ENCODE measurements at regions not wholly inside any gene's neighbourhood (a gene's known extent, or its start where the extent isn't known, plus 50 kb on each side); places are given as distances from the start of the nearest gene placed in this dataset.
A peak's percentile ranks its signal among the peaks of the same experiment; 100 is the strongest.
"Not testable (repeated sequence)": the region's sequence is repeated elsewhere in the genome, so short reads cannot be mapped to it uniquely, and the experiment has no call there.

- peak; percentile 83 for DNase-seq (ENCODE audit: low spot score)
- intact Hi-C loops (cut with DNase I), result not testable (repeated sequence)
Observed at GRCh38 chr9:43089337-43089736, 905.9 kb downstream of the SPATA31A6 start.

GRCh38 chr9:43110376-43110775, 926.9 kb downstream of the SPATA31A6 start:
- DNase-seq (ENCODE audit: low spot score); intact Hi-C loops (cut with DNase I): not testable (repeated sequence)

GRCh38 chr9:43112846-43113245, 929.4 kb downstream of the SPATA31A6 start:
- intact Hi-C loops (cut with DNase I), result not testable (repeated sequence)

GRCh38 chr9:43115813-43116229, 932.4 kb downstream of the SPATA31A6 start:
- DNase-seq (ENCODE audit: low spot score); intact Hi-C loops (cut with DNase I): not testable (repeated sequence)

More at GRCh38 chr9:43112846-43113245, 929.4 kb downstream of the SPATA31A6 start:
- not testable (repeated sequence) for DNase-seq (ENCODE audit: low spot score)

- DNase-seq (ENCODE audit: low spot score); intact Hi-C loops (cut with DNase I): not testable (repeated sequence)
Observed at GRCh38 chr9:43118088-43118865, 934.8 kb downstream of the SPATA31A6 start.

GRCh38 chr9:43119565-43119964, 936.1 kb downstream of the SPATA31A6 start:
- intact Hi-C loops (cut with DNase I); DNase-seq (ENCODE audit: low spot score): not testable (repeated sequence)

GRCh38 chr9:43119978-43120377, 936.5 kb downstream of the SPATA31A6 start:
- intact Hi-C loops (cut with DNase I), result not testable (repeated sequence)

GRCh38 chr9:43125894-43126293, 942.4 kb downstream of the SPATA31A6 start:
- intact Hi-C loops (cut with DNase I); DNase-seq (ENCODE audit: low spot score): not testable (repeated sequence)

More at GRCh38 chr9:43119978-43120377, 936.5 kb downstream of the SPATA31A6 start:
- not testable (repeated sequence) for DNase-seq (ENCODE audit: low spot score)

GRCh38 chr9:43127026-43127775, 943.7 kb downstream of the SPATA31A6 start:
- intact Hi-C loops (cut with DNase I); DNase-seq (ENCODE audit: low spot score): not testable (repeated sequence)

- DNase-seq (ENCODE audit: low spot score); intact Hi-C loops (cut with DNase I): not testable (repeated sequence)
Observed at GRCh38 chr9:43127949-43128348, 944.5 kb downstream of the SPATA31A6 start.

- intact Hi-C loops (cut with DNase I); DNase-seq (ENCODE audit: low spot score): not testable (repeated sequence)
Observed at GRCh38 chr9:43130744-43131171, 947.3 kb downstream of the SPATA31A6 start.

- intact Hi-C loops (cut with DNase I); DNase-seq (ENCODE audit: low spot score): not testable (repeated sequence)
Observed at GRCh38 chr9:43135440-43135839, 952.0 kb downstream of the SPATA31A6 start.

GRCh38 chr9:43138909-43139308, 955.5 kb downstream of the SPATA31A6 start:
- DNase-seq (ENCODE audit: low spot score); intact Hi-C loops (cut with DNase I): not testable (repeated sequence)

- DNase-seq (ENCODE audit: low spot score); intact Hi-C loops (cut with DNase I): not testable (repeated sequence)
Observed at GRCh38 chr9:43139349-43139748, 955.9 kb downstream of the SPATA31A6 start.

- intact Hi-C loops (cut with DNase I), result not testable (repeated sequence)
Observed at GRCh38 chr9:43139878-43140608, 956.6 kb downstream of the SPATA31A6 start.

More at GRCh38 chr9:43139878-43140608, 956.6 kb downstream of the SPATA31A6 start:
- DNase-seq (ENCODE audit: low spot score), result not testable (repeated sequence)

All from posterior vena cava (tissue), 2 donors.